HEK293 (cell line): ENCODE measurements at regions not wholly inside any gene's neighbourhood (a gene's known extent, or its start where the extent isn't known, plus 50 kb on each side); places are given as distances from the start of the nearest gene placed in this dataset.

Source experiments
- CTCF ChIA-PET: fragments of 350-600 bp; formaldehyde crosslinking; extraction: SDS; loops from one replicate; lab custom pipeline; 2021; ENCODE audit warnings: antibody characterized with exemption; lab: Yijun Ruan, JAX
- POLR2A ChIA-PET: fragments of 300-600 bp; formaldehyde crosslinking; extraction: SDS; loops from one replicate; lab custom pipeline; 2020; ENCODE audit warnings: antibody characterized with exemption, inconsistent platforms; lab: Yijun Ruan, JAX
- H3K27ac ChIP-seq: fragments of 200-500 bp; sonication (Bioruptor generic); 2 replicates; pipeline ENCODE4 v1.5.1; 2014; ENCODE audit warnings: low read depth, low read length, control low read depth, inconsistent platforms; ENCODE audit errors: extremely low read depth
- H3K36me3 ChIP-seq, 2 experiments: fragments of 200-500 bp in 1 of 2; sonication (Bioruptor generic) in 1 of 2; 1 replicate in 1 of 2; 2 replicates in 1 of 2; pipeline ENCODE4 v1.5.1; 2014 to 2017; ENCODE audit warnings: inconsistent platforms in 2 of 2, low read length in 2 of 2; ENCODE audit not compliant: control insufficient read depth in 2 of 2, insufficient read depth in 1 of 2
- H3K4me1 ChIP-seq: fragments of 200-500 bp; sonication (Bioruptor generic); 2 replicates; pipeline ENCODE4 v1.5.1; 2014; ENCODE audit warnings: mild to moderate bottlenecking, low read length, inconsistent platforms; ENCODE audit not compliant: control insufficient read depth, insufficient read depth
- H3K4me3 ChIP-seq: 2 replicates; pipeline ENCODE4 v1.5.1; 2011; ENCODE audit warnings: low read depth, mild to moderate bottlenecking, control low read depth, low read length, moderate library complexity
- H3K9me3 ChIP-seq: fragments of 200-500 bp; sonication (Bioruptor generic); 2 replicates; pipeline ENCODE4 v1.5.1; 2014; ENCODE audit warnings: low read depth, low read length, inconsistent platforms; ENCODE audit not compliant: control insufficient read depth, insufficient read depth
- BCL11B ChIP-seq: fragments of 450-650 bp; formaldehyde crosslinking; IDR thresholded peaks from 2 replicates; pipeline ENCODE4 v1.5.1; 2016; ENCODE audit warnings: low read depth, missing biosample characterization, missing genetic modification characterization
- HOXD13 ChIP-seq: sonication (generic); formaldehyde crosslinking; IDR thresholded peaks from 2 replicates; pipeline ENCODE4 v1.8.0; 2022; ENCODE audit warnings: missing genetic modification reagents, borderline replicate concordance
- INSM2 ChIP-seq: fragments of 450-650 bp; formaldehyde crosslinking; IDR thresholded peaks from 2 replicates; pipeline ENCODE4 v1.5.1; 2016; ENCODE audit warnings: missing biosample characterization, missing genetic modification characterization
- KLF1 ChIP-seq: fragments of 450-650 bp; formaldehyde crosslinking; IDR thresholded peaks from 2 replicates; pipeline ENCODE4 v1.5.1; 2016; ENCODE audit warnings: missing biosample characterization, missing genetic modification characterization
- KLF9 ChIP-seq: fragments of 450-650 bp; formaldehyde crosslinking; IDR thresholded peaks from 2 replicates; pipeline ENCODE4 v1.5.1; 2016; ENCODE audit warnings: missing biosample characterization, missing genetic modification characterization, low read depth
- MZF1 ChIP-seq: fragments of 450-650 bp; formaldehyde crosslinking; IDR thresholded peaks from 2 replicates; pipeline ENCODE4 v1.5.1; 2017; ENCODE audit warnings: missing biosample characterization, missing genetic modification characterization, borderline replicate concordance
- PRDM6 ChIP-seq: fragments of 450-650 bp; formaldehyde crosslinking; IDR thresholded peaks from 2 replicates; pipeline ENCODE4 v1.5.1; 2017; ENCODE audit warnings: missing biosample characterization, missing genetic modification characterization
- WT1 ChIP-seq: fragments of 450-650 bp; formaldehyde crosslinking; IDR thresholded peaks from 2 replicates; pipeline ENCODE4 v1.5.1; 2016; ENCODE audit warnings: missing biosample characterization, missing genetic modification characterization
- ZNF112 ChIP-seq: fragments of 450-650 bp; formaldehyde crosslinking; IDR thresholded peaks from 2 replicates; pipeline ENCODE4 v1.5.0; 2017; ENCODE audit warnings: missing biosample characterization, missing genetic modification characterization
- ZNF114 ChIP-seq: fragments of 450-650 bp; formaldehyde crosslinking; IDR thresholded peaks from 2 replicates; pipeline ENCODE4 v1.5.0; 2017; ENCODE audit warnings: missing biosample characterization, missing genetic modification characterization
- ZNF169 ChIP-seq: fragments of 450-650 bp; formaldehyde crosslinking; IDR thresholded peaks from 2 replicates; pipeline ENCODE4 v1.5.1; 2016; ENCODE audit warnings: missing biosample characterization, missing genetic modification characterization
- ZNF311 ChIP-seq: fragments of 450-650 bp; formaldehyde crosslinking; IDR thresholded peaks from 2 replicates; pipeline ENCODE4 v1.5.1; 2017; ENCODE audit warnings: missing biosample characterization, missing genetic modification characterization, borderline replicate concordance
- ZNF366 ChIP-seq: fragments of 450-650 bp; formaldehyde crosslinking; conservative IDR thresholded peaks from 2 replicates; pipeline ENCODE4 v1.5.1; 2016; ENCODE audit warnings: missing biosample characterization, missing genetic modification characterization
- ZNF433 ChIP-seq: fragments of 450-650 bp; formaldehyde crosslinking; IDR thresholded peaks from 2 replicates; pipeline ENCODE4 v1.5.1; 2016; ENCODE audit warnings: missing biosample characterization, missing genetic modification characterization, low read depth
- ZNF621 ChIP-seq: fragments of 450-650 bp; formaldehyde crosslinking; IDR thresholded peaks from 2 replicates; pipeline ENCODE4 v1.5.1; 2017; ENCODE audit warnings: missing biosample characterization, missing genetic modification characterization
- ZNF658 ChIP-seq: fragments of 450-650 bp; formaldehyde crosslinking; IDR thresholded peaks from 2 replicates; pipeline ENCODE4; 2016; ENCODE audit warnings: missing biosample characterization, missing genetic modification characterization
- ZNF677 ChIP-seq: fragments of 450-650 bp; IDR thresholded peaks from 2 replicates; pipeline ENCODE4 v1.5.0; 2018; ENCODE audit warnings: missing biosample characterization, mild to moderate bottlenecking, missing genetic modification characterization, moderate library complexity
- ZSCAN30 ChIP-seq: fragments of 450-650 bp; IDR thresholded peaks from 2 replicates; pipeline ENCODE4 v1.5.1; 2018; ENCODE audit warnings: missing biosample characterization, mild to moderate bottlenecking, missing genetic modification characterization, moderate library complexity
- TF ChIP-seq, protein P1 (sequence below): fragments of 450-650 bp; IDR thresholded peaks from 2 replicates; pipeline ENCODE4 v1.5.1; 2018; ENCODE audit warnings: missing biosample characterization, missing genetic modification characterization
- TF ChIP-seq, protein P2 (sequence below): fragments of 450-650 bp; formaldehyde crosslinking; IDR thresholded peaks from 2 replicates; pipeline ENCODE4 v1.5.1; 2016; ENCODE audit warnings: missing biosample characterization, missing genetic modification characterization
- TF ChIP-seq, protein P3 (sequence below): fragments of 450-650 bp; IDR thresholded peaks from 2 replicates; pipeline ENCODE4 v1.5.1; 2018; ENCODE audit warnings: missing biosample characterization, mild to moderate bottlenecking, missing genetic modification characterization

DNA sequence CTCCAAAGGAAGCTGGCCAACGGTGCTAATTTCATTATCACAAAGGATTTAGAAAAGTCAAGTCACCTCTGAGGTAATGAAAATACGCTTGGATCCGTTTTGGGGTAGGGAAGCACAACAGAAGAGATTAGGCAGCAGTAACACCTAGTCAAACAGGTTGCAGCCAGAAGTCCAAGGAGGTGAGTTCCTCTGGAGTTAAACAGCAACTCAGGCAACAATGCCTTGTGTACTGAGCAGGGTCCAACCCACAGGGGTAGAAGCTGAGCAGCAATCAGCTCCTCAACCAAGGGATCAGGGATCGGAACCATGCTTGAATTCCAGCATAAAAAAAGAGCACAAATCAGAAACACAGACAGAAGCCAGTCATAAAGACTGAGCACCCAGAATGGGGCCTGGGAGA lies 88.1 kb upstream of the SPRED1 start:
- TF ChIP-seq, protein P1, sequence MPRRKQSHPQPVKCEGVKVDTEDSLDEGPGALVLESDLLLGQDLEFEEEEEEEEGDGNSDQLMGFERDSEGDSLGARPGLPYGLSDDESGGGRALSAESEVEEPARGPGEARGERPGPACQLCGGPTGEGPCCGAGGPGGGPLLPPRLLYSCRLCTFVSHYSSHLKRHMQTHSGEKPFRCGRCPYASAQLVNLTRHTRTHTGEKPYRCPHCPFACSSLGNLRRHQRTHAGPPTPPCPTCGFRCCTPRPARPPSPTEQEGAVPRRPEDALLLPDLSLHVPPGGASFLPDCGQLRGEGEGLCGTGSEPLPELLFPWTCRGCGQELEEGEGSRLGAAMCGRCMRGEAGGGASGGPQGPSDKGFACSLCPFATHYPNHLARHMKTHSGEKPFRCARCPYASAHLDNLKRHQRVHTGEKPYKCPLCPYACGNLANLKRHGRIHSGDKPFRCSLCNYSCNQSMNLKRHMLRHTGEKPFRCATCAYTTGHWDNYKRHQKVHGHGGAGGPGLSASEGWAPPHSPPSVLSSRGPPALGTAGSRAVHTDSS: no peak
- TF ChIP-seq, all 188 proteins: peak for 0
- POLR2A ChIA-PET: no interaction called here

DNA sequence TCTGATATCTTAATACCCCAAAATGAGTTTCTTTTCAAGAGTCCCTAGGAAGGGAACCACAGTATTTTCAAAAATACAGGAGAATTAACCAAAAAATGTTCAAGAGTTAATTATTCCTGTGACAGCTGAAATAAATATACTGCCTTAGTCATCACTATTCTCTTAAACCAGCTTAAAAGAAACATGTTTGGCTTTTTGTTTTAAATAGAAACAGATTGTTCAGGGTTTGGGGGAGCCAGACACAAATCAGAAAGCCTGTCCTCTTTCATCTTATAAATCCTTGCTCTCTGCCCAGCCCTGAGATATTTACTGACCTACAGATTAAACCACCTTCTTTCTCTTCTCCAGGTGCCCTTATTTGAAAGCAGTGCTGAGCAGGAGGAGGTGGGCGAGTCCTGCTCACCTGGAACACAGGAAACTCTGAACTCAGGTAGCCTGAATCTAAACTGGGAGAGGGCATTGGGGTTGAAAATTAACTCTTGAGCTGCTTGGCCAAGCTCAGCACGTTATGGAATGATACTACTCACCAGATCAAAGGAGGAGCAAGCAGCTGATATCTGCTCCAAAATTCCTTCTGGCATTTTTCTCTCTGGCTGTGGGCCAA lies 84.1 kb upstream of the SPRED1 start:
- POLR2A ChIA-PET: no interaction called here
- Histone ChIP-seq H3K27ac (no peak overlapping the region), H3K36me3 (no peaks in the 10 kb centered on the region), H3K9me3 (no peaks in the 10 kb centered on the region), H3K4me1 (no peaks in the 10 kb centered on the region), H3K4me3 (no peak overlapping the region)
- CTCF ChIA-PET: interaction anchor here (0.6 kb wide), 1 partner anchor 139 kb away, joined by 3 read pairs; no protein-coding TSS in a partner anchor
- TF ChIP-seq ZNF169 (tag by site-specific recombination): no peak
- TF ChIP-seq, protein P2, sequence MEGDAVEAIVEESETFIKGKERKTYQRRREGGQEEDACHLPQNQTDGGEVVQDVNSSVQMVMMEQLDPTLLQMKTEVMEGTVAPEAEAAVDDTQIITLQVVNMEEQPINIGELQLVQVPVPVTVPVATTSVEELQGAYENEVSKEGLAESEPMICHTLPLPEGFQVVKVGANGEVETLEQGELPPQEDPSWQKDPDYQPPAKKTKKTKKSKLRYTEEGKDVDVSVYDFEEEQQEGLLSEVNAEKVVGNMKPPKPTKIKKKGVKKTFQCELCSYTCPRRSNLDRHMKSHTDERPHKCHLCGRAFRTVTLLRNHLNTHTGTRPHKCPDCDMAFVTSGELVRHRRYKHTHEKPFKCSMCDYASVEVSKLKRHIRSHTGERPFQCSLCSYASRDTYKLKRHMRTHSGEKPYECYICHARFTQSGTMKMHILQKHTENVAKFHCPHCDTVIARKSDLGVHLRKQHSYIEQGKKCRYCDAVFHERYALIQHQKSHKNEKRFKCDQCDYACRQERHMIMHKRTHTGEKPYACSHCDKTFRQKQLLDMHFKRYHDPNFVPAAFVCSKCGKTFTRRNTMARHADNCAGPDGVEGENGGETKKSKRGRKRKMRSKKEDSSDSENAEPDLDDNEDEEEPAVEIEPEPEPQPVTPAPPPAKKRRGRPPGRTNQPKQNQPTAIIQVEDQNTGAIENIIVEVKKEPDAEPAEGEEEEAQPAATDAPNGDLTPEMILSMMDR: no peak
- no peak for TF ChIP-seq ZNF311
- TF ChIP-seq BCL11B (tag by site-specific recombination): no peak
- no peak for TF ChIP-seq INSM2 (tag by site-specific recombination)
- no peak for TF ChIP-seq ZNF621 (tag by site-specific recombination)
- no peak for TF ChIP-seq ZNF433 (tag by site-specific recombination)
- TF ChIP-seq ZNF112: no peak
- no peak for TF ChIP-seq PRDM6 (tag by site-specific recombination)
- no peak for TF ChIP-seq ZNF366 (tag by site-specific recombination)
- TF ChIP-seq ZSCAN30 (tag by site-specific recombination): no peak
- no peak for TF ChIP-seq ZNF677
- TF ChIP-seq ZNF114 (tag by site-specific recombination): no peak
- no peak for TF ChIP-seq KLF9 (tag by site-specific recombination)
- TF ChIP-seq ZNF658 (tag by site-specific recombination): no peak
- TF ChIP-seq MZF1 (tag by site-specific recombination): no peak
- no peak for TF ChIP-seq WT1 (tag by site-specific recombination)
- TF ChIP-seq, protein P3, sequence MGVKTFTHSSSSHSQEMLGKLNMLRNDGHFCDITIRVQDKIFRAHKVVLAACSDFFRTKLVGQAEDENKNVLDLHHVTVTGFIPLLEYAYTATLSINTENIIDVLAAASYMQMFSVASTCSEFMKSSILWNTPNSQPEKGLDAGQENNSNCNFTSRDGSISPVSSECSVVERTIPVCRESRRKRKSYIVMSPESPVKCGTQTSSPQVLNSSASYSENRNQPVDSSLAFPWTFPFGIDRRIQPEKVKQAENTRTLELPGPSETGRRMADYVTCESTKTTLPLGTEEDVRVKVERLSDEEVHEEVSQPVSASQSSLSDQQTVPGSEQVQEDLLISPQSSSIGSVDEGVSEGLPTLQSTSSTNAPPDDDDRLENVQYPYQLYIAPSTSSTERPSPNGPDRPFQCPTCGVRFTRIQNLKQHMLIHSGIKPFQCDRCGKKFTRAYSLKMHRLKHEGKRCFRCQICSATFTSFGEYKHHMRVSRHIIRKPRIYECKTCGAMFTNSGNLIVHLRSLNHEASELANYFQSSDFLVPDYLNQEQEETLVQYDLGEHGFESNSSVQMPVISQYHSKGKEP (tag by site-specific recombination): no peak
- no peak for TF ChIP-seq KLF1
- TF ChIP-seq HOXD13 (CRISPR knock-in tag): no peak

More for the DNA sequence above, 88.1 kb upstream of the SPRED1 start:
- CTCF ChIA-PET: interaction anchor here (0.6 kb wide), 1 partner anchor 535 kb away, joined by 3 read pairs; no protein-coding TSS in a partner anchor
- no peak overlapping the region for H3K27ac ChIP-seq
- no peak overlapping the region for H3K4me3 ChIP-seq
- no peaks in the 10 kb centered on the region for H3K9me3 ChIP-seq
- no peaks in the 10 kb centered on the region for H3K4me1 ChIP-seq
- H3K36me3 ChIP-seq: no peaks in the 10 kb centered on the region
